ENCODE measurements at regions not wholly inside any gene's neighbourhood (a gene's known extent, or its start where the extent isn't known, plus 50 kb on each side); places are given as distances from the start of the nearest gene placed in this dataset.
"Not testable (repeated sequence)": the region's sequence is repeated elsewhere in the genome, so short reads cannot be mapped to it uniquely, and the experiment has no call there.

GRCh38 chr1:149711651-149712050 is 70.8 kb upstream of the FCGR1A start:
- not testable (repeated sequence) for TF ChIP-seq CTCF, EP300 (IDR thresholded peaks at IDR 0.05)
